HG03442 (cell line): ENCODE measurements at regions not wholly inside any gene's neighbourhood (a gene's known extent, or its start where the extent isn't known, plus 50 kb on each side); places are given as distances from the start of the nearest gene placed in this dataset.

ENCODE experiments used
- ATAC-seq: cut with Tn5 transposase; IDR thresholded peaks from one replicate; pipeline ENCODE4 v1.9.1; 2021; ENCODE audit warnings: mild to moderate bottlenecking, moderate library complexity; ENCODE audit not compliant: unreplicated experiment

GRCh38 chr6:44603044-44603686, 215.7 kb downstream of the CDC5L start:
- no peak for ATAC-seq

- no peak for ATAC-seq
Measured at GRCh38 chr6:44606504-44606903, 219.0 kb downstream of the CDC5L start.

- no peak for ATAC-seq
Measured at GRCh38 chr6:44606976-44607375, 219.5 kb downstream of the CDC5L start.

GRCh38 chr6:44608175-44608574, 220.7 kb downstream of the CDC5L start:
- no peak for ATAC-seq

GRCh38 chr6:44609051-44609612, 221.6 kb downstream of the CDC5L start:
- ATAC-seq, result no peak

- no peak for ATAC-seq
Measured at GRCh38 chr6:44614396-44614795, 226.9 kb downstream of the CDC5L start.

- no peak for ATAC-seq
Measured at GRCh38 chr6:44615621-44616020, 228.1 kb downstream of the CDC5L start.

- no peak for ATAC-seq
Measured at GRCh38 chr6:44617416-44617815, 229.9 kb downstream of the CDC5L start.

- ATAC-seq, result no peak
Measured at GRCh38 chr6:44618371-44618770, 230.9 kb downstream of the CDC5L start.

- no peak for ATAC-seq
Measured at GRCh38 chr6:44620922-44621321, 233.4 kb downstream of the CDC5L start.

GRCh38 chr6:44621846-44622245, 234.3 kb downstream of the CDC5L start:
- no peak for ATAC-seq

- ATAC-seq, result no peak
Measured at GRCh38 chr6:44622555-44622954, 235.0 kb downstream of the CDC5L start.

- ATAC-seq, result no peak
Measured at GRCh38 chr6:44622956-44623355, 235.4 kb downstream of the CDC5L start.

- ATAC-seq, result no peak
Measured at GRCh38 chr6:44624226-44624625, 236.7 kb downstream of the CDC5L start.

- no peak for ATAC-seq
Measured at GRCh38 chr6:44624936-44625573, 237.5 kb downstream of the CDC5L start.

GRCh38 chr6:44625996-44626395, 238.5 kb downstream of the CDC5L start:
- ATAC-seq, result no peak

- no peak for ATAC-seq
Measured at GRCh38 chr6:44626616-44627015, 239.1 kb downstream of the CDC5L start.

- ATAC-seq, result no peak
Measured at GRCh38 chr6:44627091-44627882, 239.8 kb downstream of the CDC5L start.

GRCh38 chr6:44627883-44628271, 240.4 kb downstream of the CDC5L start:
- ATAC-seq, result no peak

- no peak for ATAC-seq
Measured at GRCh38 chr6:44628347-44628746, 240.8 kb downstream of the CDC5L start.

GRCh38 chr6:44629636-44630035, 242.1 kb downstream of the CDC5L start:
- no peak for ATAC-seq
